Esophagus squamous epithelium (tissue), 5 donors: ENCODE measurements at regions not wholly inside any gene's neighbourhood (a gene's known extent, or its start where the extent isn't known, plus 50 kb on each side); places are given as distances from the start of the nearest gene placed in this dataset.

ENCODE experiments used
- DNase-seq: peaks from one replicate; lab custom pipeline; 2025; lab: John Stamatoyannopoulos, UW
- H3K27ac ChIP-seq, 4 donors: fragments of 200-600 bp; sonication (generic); one replicate each; pipeline ENCODE4 v1.5.1; 2016 to 2019; ENCODE audit warnings: mild to moderate bottlenecking in 1 of 4
- H3K27me3 ChIP-seq, 4 donors: fragments of 200-600 bp; sonication (generic); 1 replicate in 3 of 4; 2 replicates in 1 of 4; pipeline versions ENCODE4 v1.5.1 to v1.6.0; 2017 to 2021; ENCODE audit warnings: antibody characterized with exemption in 1 of 4
- H3K36me3 ChIP-seq, 3 donors: fragments of 200-600 bp; sonication (generic); one replicate each; pipeline ENCODE4 v1.5.1; 2016 to 2019
- H3K4me1 ChIP-seq, 3 donors: fragments of 200-600 bp; sonication (generic); one replicate each; pipeline ENCODE4 v1.5.1; 2017 to 2019
- H3K4me3 ChIP-seq, 4 donors: fragments of 200-600 bp; sonication (generic); 1 replicate in 3 of 4; 2 replicates in 1 of 4; pipeline ENCODE4 v1.5.1; 2016 to 2019; ENCODE audit warnings: mild to moderate bottlenecking in 2 of 4, moderate library complexity in 1 of 4
- H3K9me3 ChIP-seq, 3 donors: fragments of 200-600 bp; sonication (generic); one replicate each; pipeline ENCODE4 v1.5.1; 2016 to 2019
- CTCF ChIP-seq, 6 experiments: fragments of 450-650 bp in 4 of 6; fragments of 200-600 bp in 2 of 6; sonication (generic) in 2 of 6; IDR thresholded peaks; one replicate each; pipeline ENCODE4 v1.5.1; 2016 to 2019; ENCODE audit warnings: antibody characterized with exemption in 6 of 6, mild to moderate bottlenecking in 4 of 6, moderate library complexity in 4 of 6
- POLR2A ChIP-seq, 4 donors: fragments of 450-650 bp; IDR thresholded peaks; one replicate each; pipeline ENCODE4 v1.6.1; 2017; ENCODE audit warnings: antibody characterized with exemption in 4 of 4, mild to moderate bottlenecking in 4 of 4, moderate library complexity in 3 of 4
- WGBS, 2 donors: methylation state at CpG; one replicate each; pipeline ENCODE4 v1.1.5; 2018; 5-methylcytosine and 5-hydroxymethylcytosine counted together
- intact Hi-C: fragments of 100-400 bp; cut with DNase I; formaldehyde crosslinking; loops from one replicate; pipeline ENCODE4 v1.15.0; 2022
- donor health status: DM: yes; HTN: yes; CAD: no.

GRCh38 chr1:213526306-213526705 is 461.5 kb upstream of the PROX1 start:
- Histone ChIP-seq H3K27me3 (peaks cover 0 to 6% (median 0%) of the 10 kb centered on the region in 4 donors), H3K27ac (no peak overlapping the region), H3K36me3 (no peaks in the 10 kb centered on the region), H3K9me3 (no peaks in the 10 kb centered on the region), H3K4me1 (no peaks in the 10 kb centered on the region), H3K4me3 (no peak overlapping the region)
- intact Hi-C loops = no loop called here
- WGBS, 2 donors = 78 to 85% methylated on average over 4 of the region's 4 CpGs
- TF ChIP-seq CTCF (IDR thresholded peaks at IDR 0.05) = no peak
- no peak for TF ChIP-seq POLR2A (IDR thresholded peaks at IDR 0.05)
- no peak for DNase-seq

- no peak overlapping the region for H3K27ac ChIP-seq
- WGBS, 2 donors = 58 to 73% methylated on average over 3 to 4 of the region's 4 CpGs
- H3K27me3 ChIP-seq = no peaks in the 10 kb centered on the region
- H3K4me1 ChIP-seq = no peaks in the 10 kb centered on the region
- DNase-seq = no peak
- H3K4me3 ChIP-seq = no peak overlapping the region
- no peaks in the 10 kb centered on the region for H3K9me3 ChIP-seq
- TF ChIP-seq POLR2A (IDR thresholded peaks at IDR 0.05) (no peak), CTCF (IDR thresholded peaks at IDR 0.05) (no peak)
- H3K36me3 ChIP-seq = no peaks in the 10 kb centered on the region
- intact Hi-C loops = no loop called here
These were observed 457.0 kb upstream of the PROX1 start for GRCh38 chr1:213530611-213531320.

- 85 to 89% methylated on average over 5 to 11 of the region's 12 CpGs for WGBS, 2 donors
- no peaks in the 10 kb centered on the region for H3K4me1 ChIP-seq
- DNase-seq = no peak
- no peaks in the 10 kb centered on the region for H3K27me3 ChIP-seq
- TF ChIP-seq POLR2A (IDR thresholded peaks at IDR 0.05) (no peak), CTCF (IDR thresholded peaks at IDR 0.05) (no peak)
- intact Hi-C loops = no loop called here
- H3K9me3 ChIP-seq = no peaks in the 10 kb centered on the region
- H3K27ac ChIP-seq = no peak overlapping the region
- no peaks in the 10 kb centered on the region for H3K36me3 ChIP-seq
- no peak overlapping the region for H3K4me3 ChIP-seq
These were observed 456.1 kb upstream of the PROX1 start for GRCh38 chr1:213531369-213532310.

- Histone ChIP-seq H3K36me3 (no peaks in the 10 kb centered on the region), H3K27ac (no peak overlapping the region), H3K9me3 (no peaks in the 10 kb centered on the region), H3K27me3 (no peaks in the 10 kb centered on the region), H3K4me3 (no peak overlapping the region), H3K4me1 (no peaks in the 10 kb centered on the region)
- no peak for DNase-seq
- no peak for TF ChIP-seq CTCF (IDR thresholded peaks at IDR 0.05)
- no peak for TF ChIP-seq POLR2A (IDR thresholded peaks at IDR 0.05)
- WGBS, 2 donors = 81 to 95% methylated on average over 2 of the region's 2 CpGs
- intact Hi-C loops = no loop called here
These were observed 454.6 kb upstream of the PROX1 start for GRCh38 chr1:213533125-213533524.

- WGBS, 2 donors = 86 to 93% methylated on average over 4 to 6 of the region's 6 CpGs
- TF ChIP-seq POLR2A (IDR thresholded peaks at IDR 0.05) = no peak
- TF ChIP-seq CTCF (IDR thresholded peaks at IDR 0.05) = no peak
- intact Hi-C loops = no loop called here
These were observed 452.1 kb upstream of the PROX1 start for GRCh38 chr1:213535679-213536078.

More at GRCh38 chr1:213535679-213536078, 452.1 kb upstream of the PROX1 start:
- no peaks in the 10 kb centered on the region for H3K4me1 ChIP-seq
- H3K27ac ChIP-seq = no peak overlapping the region
- no peaks in the 10 kb centered on the region for H3K9me3 ChIP-seq
- no peaks in the 10 kb centered on the region for H3K27me3 ChIP-seq
- DNase-seq = no peak
- H3K36me3 ChIP-seq = no peaks in the 10 kb centered on the region
- H3K4me3 ChIP-seq = no peak overlapping the region
